ENCODE measurements at regions not wholly inside any gene's neighbourhood (a gene's known extent, or its start where the extent isn't known, plus 50 kb on each side); places are given as distances from the start of the nearest gene placed in this dataset.
"Not testable (repeated sequence)": the region's sequence is repeated elsewhere in the genome, so short reads cannot be mapped to it uniquely, and the experiment has no call there.

- Histone ChIP-seq H3K9me3 (peaks cover 0 to 9% of the 10 kb centered on the region in 2 donors), H3K4me1 (no peaks in the 10 kb centered on the region), H3K27me3 (no peaks in the 10 kb centered on the region), H3K27ac (no peak overlapping the region), H3K4me3 (no peak overlapping the region), H3K36me3 (no peaks in the 10 kb centered on the region)
- TF ChIP-seq, protein P1, sequence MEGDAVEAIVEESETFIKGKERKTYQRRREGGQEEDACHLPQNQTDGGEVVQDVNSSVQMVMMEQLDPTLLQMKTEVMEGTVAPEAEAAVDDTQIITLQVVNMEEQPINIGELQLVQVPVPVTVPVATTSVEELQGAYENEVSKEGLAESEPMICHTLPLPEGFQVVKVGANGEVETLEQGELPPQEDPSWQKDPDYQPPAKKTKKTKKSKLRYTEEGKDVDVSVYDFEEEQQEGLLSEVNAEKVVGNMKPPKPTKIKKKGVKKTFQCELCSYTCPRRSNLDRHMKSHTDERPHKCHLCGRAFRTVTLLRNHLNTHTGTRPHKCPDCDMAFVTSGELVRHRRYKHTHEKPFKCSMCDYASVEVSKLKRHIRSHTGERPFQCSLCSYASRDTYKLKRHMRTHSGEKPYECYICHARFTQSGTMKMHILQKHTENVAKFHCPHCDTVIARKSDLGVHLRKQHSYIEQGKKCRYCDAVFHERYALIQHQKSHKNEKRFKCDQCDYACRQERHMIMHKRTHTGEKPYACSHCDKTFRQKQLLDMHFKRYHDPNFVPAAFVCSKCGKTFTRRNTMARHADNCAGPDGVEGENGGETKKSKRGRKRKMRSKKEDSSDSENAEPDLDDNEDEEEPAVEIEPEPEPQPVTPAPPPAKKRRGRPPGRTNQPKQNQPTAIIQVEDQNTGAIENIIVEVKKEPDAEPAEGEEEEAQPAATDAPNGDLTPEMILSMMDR (IDR thresholded peaks at IDR 0.05) = no peak
- DNase-seq (ENCODE audit: low spot score) = no peak
Measured at GRCh38 chr10:106032450-106033002, 1132.0 kb downstream of the SORCS1 start.

DNA sequence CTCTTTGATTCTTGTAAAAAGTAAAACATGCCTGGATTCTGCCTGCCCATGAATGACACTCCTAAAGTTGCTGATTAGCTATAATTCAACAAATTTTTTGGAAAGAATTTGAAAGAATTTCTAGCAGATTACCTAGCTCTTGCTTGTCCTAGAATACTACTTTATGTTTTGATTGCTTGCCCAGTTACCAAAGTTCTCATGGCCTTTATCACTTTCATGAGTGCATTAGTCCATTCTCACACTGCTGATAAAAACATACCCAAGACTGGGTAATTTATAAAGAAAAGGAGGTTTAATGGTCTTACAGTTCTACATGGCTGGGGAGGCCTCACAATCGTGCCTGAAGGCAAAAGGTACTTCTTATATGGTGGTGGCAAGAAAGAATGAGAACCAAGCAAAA, 1137.3 kb downstream of the SORCS1 start:
- TF ChIP-seq, protein P1 (IDR thresholded peaks at IDR 0.05) = no peak
- Histone ChIP-seq H3K36me3 (no peaks in the 10 kb centered on the region), H3K4me3 (no peak overlapping the region), H3K4me1 (no peaks in the 10 kb centered on the region), H3K27ac (no peak overlapping the region), H3K27me3 (no peaks in the 10 kb centered on the region), H3K9me3 (no peaks in the 10 kb centered on the region)
- no peak for DNase-seq (ENCODE audit: low spot score)

DNA sequence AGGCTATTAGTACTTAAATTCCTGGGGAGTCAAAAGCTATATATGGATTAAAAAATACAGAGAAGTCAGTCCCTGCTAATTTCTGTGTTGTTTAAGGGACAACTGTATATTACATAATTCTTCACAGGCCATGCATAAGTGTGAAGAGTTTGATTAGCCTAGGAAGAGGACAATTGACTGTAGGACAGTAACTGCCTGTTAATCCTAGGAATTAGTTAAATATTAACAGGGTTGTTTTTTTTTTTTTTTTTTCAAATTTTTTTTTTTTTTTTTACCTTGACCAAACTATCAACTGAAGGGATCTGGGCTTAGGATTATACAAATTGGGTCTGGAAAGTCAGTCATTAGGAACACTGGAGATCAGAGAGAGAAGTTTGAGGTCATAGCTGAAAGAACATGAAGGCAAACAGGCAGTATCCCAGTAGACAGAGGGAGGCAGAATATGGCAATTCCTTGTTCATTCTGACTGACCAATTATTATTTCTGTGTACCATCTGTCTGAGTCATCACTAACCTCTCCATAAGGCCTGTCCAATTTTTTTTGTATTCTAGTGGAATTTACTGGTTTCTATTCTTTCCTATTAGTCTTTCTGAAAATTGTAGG, 1139.2 kb downstream of the SORCS1 start:
- Histone ChIP-seq H3K27me3 (no peaks in the 10 kb centered on the region), H3K9me3 (no peaks in the 10 kb centered on the region), H3K36me3 (no peaks in the 10 kb centered on the region), H3K27ac (no peak overlapping the region), H3K4me3 (no peak overlapping the region), H3K4me1 (no peaks in the 10 kb centered on the region)
- TF ChIP-seq, protein P1 (IDR thresholded peaks at IDR 0.05) = no peak
- no peak for DNase-seq (ENCODE audit: low spot score)

- no peaks in the 10 kb centered on the region for H3K4me1 ChIP-seq
- no peak for DNase-seq (ENCODE audit: low spot score)
- no peak overlapping the region for H3K4me3 ChIP-seq
- TF ChIP-seq, protein P1 (IDR thresholded peaks at IDR 0.05) = no peak
- no peaks in the 10 kb centered on the region for H3K36me3 ChIP-seq
- H3K27ac ChIP-seq = no peak overlapping the region
- no peaks in the 10 kb centered on the region for H3K9me3 ChIP-seq
- H3K27me3 ChIP-seq = no peaks in the 10 kb centered on the region
Measured at GRCh38 chr10:106023329-106023728, 1141.2 kb downstream of the SORCS1 start.

DNA sequence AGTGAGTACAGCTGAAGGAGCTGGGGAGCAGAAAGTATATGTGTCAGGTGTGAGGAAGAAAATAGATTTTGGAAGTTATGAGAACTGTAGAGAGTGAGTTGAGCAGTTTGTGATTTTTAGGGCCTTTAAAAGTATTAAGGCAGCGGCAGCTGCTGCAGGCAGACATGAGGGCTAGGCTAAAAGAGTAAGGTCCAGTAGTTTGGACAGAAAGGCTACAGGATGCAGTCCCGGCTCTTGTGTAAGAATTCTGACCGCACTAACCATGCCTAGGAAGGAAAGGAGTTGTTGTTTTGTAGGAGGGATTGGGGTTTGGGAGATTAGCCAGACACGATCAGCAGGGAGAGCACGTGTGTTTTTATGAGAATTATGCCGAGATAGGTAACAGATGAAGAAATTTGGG, 1144.9 kb downstream of the SORCS1 start:
- H3K4me3 ChIP-seq; H3K27ac ChIP-seq; DNase-seq (ENCODE audit: low spot score); H3K27me3 ChIP-seq; H3K36me3 ChIP-seq; H3K4me1 ChIP-seq; H3K9me3 ChIP-seq: not testable (repeated sequence)

DNA sequence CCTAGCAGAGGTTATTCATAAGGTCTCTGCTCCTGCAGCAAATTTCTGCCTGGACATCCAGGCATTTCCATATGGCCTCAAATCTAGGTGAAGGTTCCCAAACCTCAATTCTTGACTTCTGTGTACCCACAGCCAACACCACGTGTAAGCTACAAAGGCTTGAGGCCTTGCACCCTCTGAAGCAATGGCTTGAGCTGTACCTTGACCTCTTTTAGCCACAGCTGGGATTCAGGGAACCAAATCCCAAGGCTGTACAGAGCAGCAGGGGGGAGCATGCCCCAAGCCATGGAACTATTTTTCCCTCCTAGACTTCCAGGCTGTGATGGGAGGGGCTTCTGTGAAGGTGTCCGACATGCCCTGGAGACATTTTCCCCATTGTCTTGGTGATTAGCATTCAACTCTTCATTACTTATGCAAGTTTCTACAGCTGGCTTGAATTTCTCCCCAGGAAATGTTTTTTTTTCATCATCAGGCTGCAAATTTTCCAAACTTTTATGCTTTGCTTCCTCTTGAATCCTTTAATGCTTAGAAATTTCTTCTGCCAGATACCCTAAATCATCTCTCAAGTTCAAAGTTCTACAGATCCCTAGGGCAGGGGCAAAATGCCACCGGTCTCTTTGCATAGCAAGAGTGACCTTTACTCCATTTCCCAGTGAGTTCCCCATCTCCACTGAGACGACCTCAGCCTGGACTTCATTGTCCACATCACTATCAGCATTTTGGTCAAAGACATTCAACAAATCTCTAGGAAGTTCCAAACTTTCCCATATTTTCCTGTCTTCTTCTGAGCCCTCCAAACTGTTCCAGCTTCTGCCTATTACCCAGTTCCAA, 1148.9 kb downstream of the SORCS1 start:
- H3K9me3 ChIP-seq; H3K27me3 ChIP-seq; H3K4me1 ChIP-seq; H3K36me3 ChIP-seq; DNase-seq (ENCODE audit: low spot score); H3K4me3 ChIP-seq; H3K27ac ChIP-seq: not testable (repeated sequence)

Data from right atrium auricular region (tissue), 2 donors.